DOHH2 (cell line): ENCODE measurements at regions not wholly inside any gene's neighbourhood (a gene's known extent, or its start where the extent isn't known, plus 50 kb on each side); places are given as distances from the start of the nearest gene placed in this dataset.

Experiments
- H3F3A ChIP-seq: fragments of 200-600 bp; sonication (generic), shearing (Covaris generic); 2 replicates; pipeline ENCODE4 v1.6.0; 2016; ENCODE audit warnings: antibody characterized with exemption, mild to moderate bottlenecking; ENCODE audit not compliant: control insufficient read depth, insufficient read depth
- H3K27ac ChIP-seq: fragments of 200-600 bp; sonication (generic); 2 replicates; pipeline ENCODE4 v1.5.1; 2014; ENCODE audit warnings: low read depth, mild to moderate bottlenecking, low read length, moderate library complexity
- H3K27me3 ChIP-seq: fragments of 200-600 bp; sonication (generic); 2 replicates; pipeline ENCODE4 v1.6.1; 2014; ENCODE audit warnings: mild to moderate bottlenecking, low read length, mixed read lengths; ENCODE audit not compliant: control insufficient read depth
- H3K36me3 ChIP-seq: fragments of 200-600 bp; sonication (generic); 2 replicates; pipeline ENCODE4 v1.6.1; 2014; ENCODE audit warnings: mild to moderate bottlenecking, low read length, moderate library complexity, mixed read lengths; ENCODE audit not compliant: control insufficient read depth
- H3K4me1 ChIP-seq: fragments of 200-600 bp; sonication (generic); 2 replicates; pipeline ENCODE4 v1.6.1; 2014; ENCODE audit warnings: mild to moderate bottlenecking, low read length, mixed read lengths; ENCODE audit not compliant: control insufficient read depth
- H3K4me2 ChIP-seq: fragments of 200-600 bp; sonication (generic); 2 replicates; pipeline ENCODE4 v1.6.0; 2014; ENCODE audit warnings: mild to moderate bottlenecking, low read length, moderate library complexity
- H3K4me3 ChIP-seq: fragments of 200-600 bp; sonication (generic); 2 replicates; pipeline ENCODE4 v1.5.1; 2014; ENCODE audit warnings: mild to moderate bottlenecking, low read length, mixed read lengths
- H3K79me2 ChIP-seq: fragments of 200-600 bp; sonication (generic); 2 replicates; pipeline ENCODE4 v1.6.1; 2014; ENCODE audit warnings: mild to moderate bottlenecking, low read length, mixed read lengths; ENCODE audit not compliant: control insufficient read depth
- H3K9me2 ChIP-seq: fragments of 200-600 bp; sonication (generic); replicated peaks from 2 replicates; pipeline ENCODE4 v1.6.1; 2014; ENCODE audit warnings: mild to moderate bottlenecking, low read length, mixed read lengths; ENCODE audit not compliant: control insufficient read depth
- H3K9me3 ChIP-seq: fragments of 200-600 bp; sonication (generic); 2 replicates; pipeline ENCODE4 v1.6.1; 2014; ENCODE audit warnings: antibody characterized with exemption, low read length, mixed read lengths; ENCODE audit not compliant: control insufficient read depth, insufficient read depth
- H4K20me1 ChIP-seq: fragments of 200-600 bp; sonication (generic); 2 replicates; pipeline ENCODE4 v1.6.0; 2014; ENCODE audit warnings: low read depth, mild to moderate bottlenecking, antibody characterized with exemption, low read length, moderate library complexity; ENCODE audit not compliant: control insufficient read depth, insufficient read depth
- CTCF ChIP-seq: fragments of 200-600 bp; sonication (generic); IDR thresholded peaks from one replicate; pipeline ENCODE4 v1.5.1; 2014; ENCODE audit warnings: antibody characterized with exemption, mild to moderate bottlenecking, low read depth, low read length; ENCODE audit not compliant: poor library complexity, severe bottlenecking
- EZH2phosphoT487 ChIP-seq: fragments of 200-600 bp; sonication (generic); IDR thresholded peaks from 2 replicates; pipeline ENCODE4 v1.6.1; 2017; ENCODE audit warnings: borderline replicate concordance, mild to moderate bottlenecking, antibody characterized with exemption, low read length, moderate library complexity, mixed read lengths

GRCh38 chr18:60506190-60506589, 133.6 kb upstream of the MC4R start:
- H3K4me1 ChIP-seq: no peaks in the 10 kb centered on the region
- no peak for TF ChIP-seq CTCF
- TF ChIP-seq EZH2phosphoT487: no peak

GRCh38 chr18:60506682-60507081, 134.1 kb upstream of the MC4R start:
- no peak overlapping the region for H3K4me2 ChIP-seq

More at GRCh38 chr18:60506190-60506589, 133.6 kb upstream of the MC4R start:
- H3K9me2 ChIP-seq: no peaks in the 10 kb centered on the region
- no peak overlapping the region for H3K4me2 ChIP-seq
- H3K36me3 ChIP-seq: no peaks in the 10 kb centered on the region
- H3K79me2 ChIP-seq: no peaks in the 10 kb centered on the region
- no peaks in the 10 kb centered on the region for H3F3A ChIP-seq
- no peaks in the 10 kb centered on the region for H4K20me1 ChIP-seq
- H3K27ac ChIP-seq: no peak overlapping the region
- 0 out of 2 replicates have a peak, but pooled peaks cover 3% of the 10 kb centered on the region for H3K27me3 ChIP-seq
- H3K9me3 ChIP-seq: no peaks in the 10 kb centered on the region
- no peak overlapping the region for H3K4me3 ChIP-seq

GRCh38 chr18:60508108-60508507, 135.5 kb upstream of the MC4R start:
- H3K9me3 ChIP-seq: no peaks in the 10 kb centered on the region
- 0 out of 2 replicates have a peak, but pooled peaks cover 3% of the 10 kb centered on the region for H3K27me3 ChIP-seq
- no peak overlapping the region for H3K4me2 ChIP-seq
- no peaks in the 10 kb centered on the region for H3K36me3 ChIP-seq
- TF ChIP-seq EZH2phosphoT487 (no peak), CTCF (no peak)
- H3F3A ChIP-seq: no peaks in the 10 kb centered on the region
- H3K4me1 ChIP-seq: no peaks in the 10 kb centered on the region
- H4K20me1 ChIP-seq: no peaks in the 10 kb centered on the region
- no peaks in the 10 kb centered on the region for H3K79me2 ChIP-seq
- no peaks in the 10 kb centered on the region for H3K9me2 ChIP-seq
- H3K4me3 ChIP-seq: no peak overlapping the region
- H3K27ac ChIP-seq: no peak overlapping the region

More at GRCh38 chr18:60506682-60507081, 134.1 kb upstream of the MC4R start:
- TF ChIP-seq EZH2phosphoT487 (no peak), CTCF (no peak)
- 0 out of 2 replicates have a peak, but pooled peaks cover 3% of the 10 kb centered on the region for H3K27me3 ChIP-seq
- no peaks in the 10 kb centered on the region for H4K20me1 ChIP-seq
- H3K4me1 ChIP-seq: no peaks in the 10 kb centered on the region
- no peaks in the 10 kb centered on the region for H3K9me3 ChIP-seq
- H3K27ac ChIP-seq: no peak overlapping the region
- no peaks in the 10 kb centered on the region for H3F3A ChIP-seq
- no peaks in the 10 kb centered on the region for H3K36me3 ChIP-seq
- no peaks in the 10 kb centered on the region for H3K9me2 ChIP-seq
- no peak overlapping the region for H3K4me3 ChIP-seq
- no peaks in the 10 kb centered on the region for H3K79me2 ChIP-seq
